LNCaP clone FGC (cell line): ENCODE measurements at regions not wholly inside any gene's neighbourhood (a gene's known extent, or its start where the extent isn't known, plus 50 kb on each side); places are given as distances from the start of the nearest gene placed in this dataset.

ENCODE experiments used
- DNase-seq: peaks from one replicate; pipeline ENCODE4 v3.0.0-alpha.2; 2011; ENCODE audit warnings: low read depth
- H3K4me3 ChIP-seq: 2 replicates; pipeline ENCODE4 v1.5.1; 2011; ENCODE audit warnings: mild to moderate bottlenecking, low read depth, low read length, control low read depth
- TF ChIP-seq, protein P1 (sequence below): IDR thresholded peaks from 2 replicates; pipeline ENCODE4 v1.5.1; 2012; ENCODE audit warnings: mild to moderate bottlenecking; ENCODE audit not compliant: control insufficient read depth, insufficient read depth; ENCODE audit errors: extremely low read depth

DNA sequence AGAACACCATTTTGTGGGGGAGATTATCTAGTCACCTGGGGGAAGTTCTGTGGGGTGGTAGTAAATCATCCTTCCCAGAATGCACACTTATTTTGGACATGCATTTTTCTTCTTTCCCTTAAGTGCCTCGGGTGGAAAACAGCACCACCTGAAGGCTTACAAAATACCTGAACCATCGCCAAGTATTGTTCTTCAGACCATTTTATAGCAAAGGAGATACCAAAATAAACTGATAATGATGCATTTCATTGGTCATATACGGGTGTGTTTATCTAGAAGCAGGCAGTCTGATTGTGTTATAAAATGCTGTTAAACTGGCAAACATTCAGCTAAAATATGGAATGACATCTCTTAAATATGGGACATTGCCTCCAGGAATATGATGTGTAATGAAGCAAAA is 1034.7 kb downstream of the SLITRK1 start:
- H3K4me3 ChIP-seq = no peak overlapping the region
- peak; percentile 52 for DNase-seq
- TF ChIP-seq, protein P1, sequence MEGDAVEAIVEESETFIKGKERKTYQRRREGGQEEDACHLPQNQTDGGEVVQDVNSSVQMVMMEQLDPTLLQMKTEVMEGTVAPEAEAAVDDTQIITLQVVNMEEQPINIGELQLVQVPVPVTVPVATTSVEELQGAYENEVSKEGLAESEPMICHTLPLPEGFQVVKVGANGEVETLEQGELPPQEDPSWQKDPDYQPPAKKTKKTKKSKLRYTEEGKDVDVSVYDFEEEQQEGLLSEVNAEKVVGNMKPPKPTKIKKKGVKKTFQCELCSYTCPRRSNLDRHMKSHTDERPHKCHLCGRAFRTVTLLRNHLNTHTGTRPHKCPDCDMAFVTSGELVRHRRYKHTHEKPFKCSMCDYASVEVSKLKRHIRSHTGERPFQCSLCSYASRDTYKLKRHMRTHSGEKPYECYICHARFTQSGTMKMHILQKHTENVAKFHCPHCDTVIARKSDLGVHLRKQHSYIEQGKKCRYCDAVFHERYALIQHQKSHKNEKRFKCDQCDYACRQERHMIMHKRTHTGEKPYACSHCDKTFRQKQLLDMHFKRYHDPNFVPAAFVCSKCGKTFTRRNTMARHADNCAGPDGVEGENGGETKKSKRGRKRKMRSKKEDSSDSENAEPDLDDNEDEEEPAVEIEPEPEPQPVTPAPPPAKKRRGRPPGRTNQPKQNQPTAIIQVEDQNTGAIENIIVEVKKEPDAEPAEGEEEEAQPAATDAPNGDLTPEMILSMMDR = peak; percentile 41

- no peak overlapping the region for H3K4me3 ChIP-seq
- TF ChIP-seq, protein P1 = no peak
- no peak for DNase-seq
Observed at GRCh38 chr13:82833923-82834322, 1048.4 kb downstream of the SLITRK1 start.

- no peak overlapping the region for H3K4me3 ChIP-seq
- DNase-seq = no peak
- TF ChIP-seq, protein P1 = no peak
Observed at GRCh38 chr13:82829040-82829439, 1053.2 kb downstream of the SLITRK1 start.

- TF ChIP-seq, protein P1 = no peak
- H3K4me3 ChIP-seq = no peak overlapping the region
- DNase-seq = no peak
Observed at GRCh38 chr13:82827724-82828123, 1054.5 kb downstream of the SLITRK1 start.

DNA sequence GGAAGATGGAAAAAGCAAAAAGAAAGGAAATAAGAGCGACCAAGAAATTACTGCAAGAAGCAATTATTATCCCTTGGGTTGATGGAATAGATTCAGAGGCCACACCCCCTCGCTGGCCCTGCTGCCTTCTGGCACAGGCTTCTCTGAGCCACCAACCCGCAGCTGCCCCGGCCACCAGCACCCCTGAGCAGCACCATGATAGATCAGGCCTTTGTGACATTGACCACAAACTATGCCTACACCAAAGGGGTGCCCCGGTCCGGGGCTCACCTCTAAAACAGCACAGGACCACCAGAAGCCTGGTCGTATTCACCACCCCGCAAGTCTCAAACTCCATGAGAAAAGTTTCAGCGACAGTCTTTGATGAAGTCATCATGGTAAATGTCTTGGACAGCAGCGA is 1059.3 kb downstream of the SLITRK1 start:
- TF ChIP-seq, protein P1 = no peak
- no peak for DNase-seq
- H3K4me3 ChIP-seq = no peak overlapping the region

- no peak for DNase-seq
- TF ChIP-seq, protein P1 = no peak
Observed at GRCh38 chr13:82817133-82817532, 1065.1 kb downstream of the SLITRK1 start.

GRCh38 chr13:82815791-82816190 is 1066.5 kb downstream of the SLITRK1 start:
- H3K4me3 ChIP-seq = no peak overlapping the region
- no peak for DNase-seq
- TF ChIP-seq, protein P1 = no peak

More at GRCh38 chr13:82817133-82817532, 1065.1 kb downstream of the SLITRK1 start:
- H3K4me3 ChIP-seq = no peak overlapping the region
